Activated T-cell treated with anti-CD3 and anti-CD28 coated beads, Interleukin-2, amount 50 U/mL, for 48 hours (primary cell): ENCODE measurements at regions not wholly inside any gene's neighbourhood (a gene's known extent, or its start where the extent isn't known, plus 50 kb on each side); places are given as distances from the start of the nearest gene placed in this dataset.

Source experiments
- DNase-seq, 2 experiments: peaks; one replicate each; pipeline ENCODE4 v3.0.0-alpha.2; 2020

GRCh38 chr2:219692521-219692920 is 65.1 kb downstream of the SLC4A3 start:
- no peak for DNase-seq

DNA sequence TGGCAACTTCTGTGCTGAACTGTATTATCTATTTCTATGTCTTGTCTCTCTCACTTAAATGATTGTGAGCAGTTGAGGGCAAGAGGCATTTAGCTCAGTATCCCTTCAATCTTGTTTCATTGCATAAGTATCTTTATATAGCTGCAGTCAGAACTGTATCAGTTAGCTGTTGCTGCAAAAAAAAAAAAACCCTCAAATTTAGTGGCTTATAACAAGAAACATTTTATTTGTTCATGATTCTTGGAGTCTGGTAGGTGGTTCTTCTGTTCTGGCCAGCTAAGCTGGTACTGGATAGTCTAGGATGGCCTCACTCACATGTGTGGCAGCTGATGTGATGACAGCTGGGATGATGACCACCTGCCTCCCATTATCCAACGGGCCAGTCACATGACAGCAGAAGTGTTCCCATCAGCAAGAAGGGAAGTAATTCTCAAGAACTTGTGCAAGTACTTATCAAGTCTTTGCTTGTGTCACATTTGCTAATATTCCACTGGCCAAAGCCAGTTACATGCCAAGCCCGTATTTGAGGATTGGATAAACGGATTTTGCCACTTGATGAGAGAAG is 67.8 kb downstream of the SLC4A3 start:
- DNase-seq, result no peak

GRCh38 chr2:219697811-219698747 is 70.6 kb downstream of the SLC4A3 start:
- DNase-seq, result no peak

DNA sequence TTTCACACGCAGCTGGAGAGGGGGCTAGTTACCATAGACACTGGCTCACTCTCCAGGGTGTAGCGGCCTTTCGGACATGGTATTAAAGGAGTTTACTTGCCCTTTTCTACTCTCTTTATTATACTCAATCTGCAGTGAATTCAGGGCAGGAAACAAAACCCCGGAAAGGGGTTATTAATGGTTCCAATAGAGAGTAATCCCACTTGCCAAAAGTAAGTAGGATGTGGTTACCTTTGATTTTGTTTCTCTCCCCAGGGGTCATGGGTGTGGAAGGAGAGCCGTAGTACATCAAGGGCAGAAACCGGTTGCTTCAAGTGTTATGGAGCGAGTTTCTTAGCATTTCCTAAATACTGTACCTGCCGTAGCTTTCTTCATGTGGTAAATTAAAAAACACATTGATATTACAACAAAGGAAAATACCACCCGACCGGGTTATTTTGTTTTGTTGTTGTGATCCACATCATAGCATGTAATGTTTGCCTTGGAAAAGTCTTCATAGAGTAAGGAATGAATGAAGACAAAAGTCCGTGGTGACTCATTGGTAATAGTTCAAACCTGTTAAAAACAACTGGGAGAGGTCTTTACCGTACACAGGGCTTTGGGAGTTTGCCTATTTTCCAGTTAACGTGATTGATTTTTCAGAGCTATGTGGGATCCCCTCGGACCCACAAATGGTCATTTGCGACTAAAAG is 71.5 kb downstream of the SLC4A3 start:
- no peak for DNase-seq

- no peak for DNase-seq
These were observed 72.0 kb downstream of the SLC4A3 start for GRCh38 chr2:219699440-219699821.

GRCh38 chr2:219701847-219702634 is 74.6 kb downstream of the SLC4A3 start:
- no peak for DNase-seq

- DNase-seq, result no peak
These were observed 75.5 kb downstream of the SLC4A3 start for GRCh38 chr2:219702796-219703545.

- no peak for DNase-seq
These were observed 77.4 kb downstream of the SLC4A3 start for GRCh38 chr2:219704878-219705277.

DNA sequence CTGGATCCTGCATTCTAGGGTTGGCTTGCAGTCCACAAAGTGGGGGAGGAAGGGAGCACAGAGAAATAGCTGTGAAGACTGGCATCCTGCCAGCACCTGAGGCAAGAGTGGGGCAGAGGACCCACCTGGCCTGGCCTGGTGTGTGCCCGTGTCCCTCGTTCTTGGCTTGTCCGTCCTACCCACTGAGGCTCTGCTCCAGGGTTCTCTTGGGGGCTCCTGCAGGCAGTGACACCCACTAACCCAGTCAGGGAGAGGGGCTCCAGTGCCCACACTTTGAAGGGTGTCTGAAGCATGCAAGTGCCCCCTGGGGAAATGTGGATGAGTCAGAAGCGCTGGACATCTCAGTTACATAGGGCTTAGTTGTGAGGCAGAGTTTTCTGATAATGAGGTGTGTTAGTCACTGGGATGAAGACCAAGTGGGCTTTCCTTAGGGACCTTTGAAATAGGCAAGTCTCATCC is 79.4 kb downstream of the SLC4A3 start:
- no peak for DNase-seq

DNA sequence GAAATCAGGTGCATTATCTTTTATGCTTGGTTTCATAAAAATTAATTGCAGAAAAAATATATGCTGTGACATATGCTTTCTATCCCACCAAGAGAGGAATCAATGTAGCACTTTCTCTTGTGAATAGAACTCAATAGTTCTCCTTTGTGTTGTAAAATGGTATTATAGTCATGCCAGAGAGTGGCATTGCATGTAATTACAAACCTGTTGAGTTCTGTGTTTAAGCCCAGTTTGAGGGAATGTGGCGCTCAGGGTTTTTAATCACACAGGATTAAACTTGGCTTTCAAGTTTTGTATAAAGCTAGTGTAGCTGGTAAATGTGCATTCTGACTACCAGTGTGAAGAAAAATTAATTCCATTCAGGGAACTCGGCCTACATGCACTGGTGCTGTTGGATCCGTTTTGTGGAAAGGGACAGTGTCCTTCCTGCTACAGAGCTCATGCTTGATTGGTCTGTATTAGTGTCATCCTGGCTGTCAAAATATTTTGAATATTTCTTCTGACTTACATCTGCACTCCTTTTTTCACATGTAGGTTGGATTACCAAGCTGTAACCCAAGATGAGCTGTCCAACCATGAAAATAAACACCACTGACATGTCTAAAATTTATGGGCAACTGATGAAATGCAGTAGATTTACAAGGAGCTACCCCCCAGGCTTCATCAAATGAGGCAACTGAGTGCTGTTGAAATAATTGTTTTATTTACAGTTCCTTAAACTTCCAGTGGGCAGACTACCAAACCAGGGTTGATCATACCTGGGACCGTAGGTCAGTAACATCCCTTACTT is 80.3 kb downstream of the SLC4A3 start:
- no peak for DNase-seq

GRCh38 chr2:219709331-219709761 is 81.9 kb downstream of the SLC4A3 start:
- no peak for DNase-seq

DNA sequence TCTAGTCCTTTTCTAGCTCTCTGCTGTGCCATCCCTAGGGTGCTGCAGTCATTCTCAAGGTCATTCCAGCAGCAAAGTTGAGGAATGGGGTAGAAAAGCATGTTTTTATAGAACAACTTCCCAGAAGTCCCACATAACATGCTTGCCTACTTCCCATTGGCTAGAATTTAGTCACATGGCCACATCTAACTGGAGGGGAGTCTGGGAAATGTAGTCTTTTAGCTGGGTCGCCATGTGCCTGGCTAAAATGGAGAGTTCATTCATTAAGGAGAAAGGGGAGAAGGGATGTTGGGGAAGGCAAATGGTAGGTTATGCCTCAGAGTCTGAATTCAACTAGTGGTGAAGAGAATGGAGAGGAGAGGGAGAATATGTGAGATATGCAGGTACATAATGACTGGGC is 85.7 kb downstream of the SLC4A3 start:
- DNase-seq, result no peak

- DNase-seq, result no peak
These were observed 87.4 kb downstream of the SLC4A3 start for GRCh38 chr2:219714681-219715400.

GRCh38 chr2:219718066-219718465 is 90.6 kb downstream of the SLC4A3 start:
- DNase-seq, result no peak

DNA sequence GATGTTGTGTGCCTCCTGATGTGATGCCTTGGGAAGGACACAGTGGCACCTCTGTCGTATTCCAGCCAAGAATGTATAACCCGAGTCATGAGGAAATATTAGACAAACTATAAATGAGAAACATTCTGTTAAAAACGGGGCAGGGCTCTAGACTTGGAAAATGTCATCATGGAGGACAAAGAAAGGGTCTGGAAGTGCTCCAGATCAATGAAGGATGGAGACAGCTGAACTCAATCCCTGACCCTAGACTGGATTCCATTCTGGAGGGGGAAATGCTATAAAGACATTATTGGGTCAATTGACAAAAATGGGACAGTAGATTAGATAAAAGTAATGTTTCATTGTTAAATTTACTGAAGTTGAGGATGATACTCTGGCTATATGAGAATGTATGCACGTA is 92.1 kb downstream of the SLC4A3 start:
- DNase-seq, result no peak

GRCh38 chr2:219720956-219721355 is 93.5 kb downstream of the SLC4A3 start:
- DNase-seq, result no peak

- DNase-seq, result no peak
These were observed 94.9 kb downstream of the SLC4A3 start for GRCh38 chr2:219722276-219722879.

GRCh38 chr2:219723311-219723710 is 95.9 kb downstream of the SLC4A3 start:
- DNase-seq, result no peak

- DNase-seq, result no peak
These were observed 97.2 kb downstream of the SLC4A3 start for GRCh38 chr2:219724628-219725027.

GRCh38 chr2:219726916-219727315 is 99.5 kb downstream of the SLC4A3 start:
- DNase-seq, result no peak
